Liver (tissue), 3 donors: ENCODE measurements at regions not wholly inside any gene's neighbourhood (a gene's known extent, or its start where the extent isn't known, plus 50 kb on each side); places are given as distances from the start of the nearest gene placed in this dataset.

Experiments used
- CTCF ChIP-seq: fragments of 150-350 bp; IDR thresholded peaks from 2 replicates; pipeline ENCODE4 v1.5.1; 2017; ENCODE audit warnings: improper control_type of control experiment, low read depth, low read length; ENCODE audit not compliant: missing input control
- EGR1 ChIP-seq, 2 donors: IDR thresholded peaks; 2 replicates each; pipeline ENCODE4 v1.6.1; 2016 to 2018; ENCODE audit warnings: antibody characterized with exemption in 2 of 2, low read depth in 2 of 2
- FOXA1 ChIP-seq: IDR thresholded peaks from 2 replicates; pipeline ENCODE4 v1.6.1; 2016; ENCODE audit warnings: antibody characterized with exemption
- JUND ChIP-seq, 2 donors: IDR thresholded peaks; 2 replicates each; pipeline ENCODE4 v1.6.1; 2016; ENCODE audit warnings: antibody characterized with exemption in 2 of 2
- MAX ChIP-seq: IDR thresholded peaks from 2 replicates; pipeline ENCODE4 v1.6.1; 2016; ENCODE audit warnings: antibody characterized with exemption
- RAD21 ChIP-seq, 2 donors: IDR thresholded peaks; 2 replicates each; pipeline ENCODE4 v1.6.1; 2016; ENCODE audit warnings: antibody characterized with exemption in 2 of 2, mild to moderate bottlenecking in 2 of 2
- REST ChIP-seq: IDR thresholded peaks from 2 replicates; pipeline ENCODE4 v1.6.1; 2016; ENCODE audit warnings: antibody characterized with exemption, mild to moderate bottlenecking
- ZBTB33 ChIP-seq: IDR thresholded peaks from 2 replicates; pipeline ENCODE4 v1.6.1; 2016; ENCODE audit warnings: antibody characterized with exemption
- donor health status: healthy.
- donor health status: healthy.

- TF ChIP-seq EGR1 (IDR thresholded peaks at IDR 0.05; ENCODE audit: low read depth in 2 of 2) = no peak
- no peak for TF ChIP-seq CTCF
- no peak for TF ChIP-seq RAD21 (IDR thresholded peaks at IDR 0.05)
- no peak for TF ChIP-seq REST
- no peak for TF ChIP-seq ZBTB33
- no peak for TF ChIP-seq FOXA1
- no peak for TF ChIP-seq MAX
- TF ChIP-seq JUND (IDR thresholded peaks at IDR 0.05) = no peak
Measured at GRCh38 chr3:155013427-155013826, 66.7 kb upstream of the MME start.
